HG02610 (cell line): ENCODE measurements at regions not wholly inside any gene's neighbourhood (a gene's known extent, or its start where the extent isn't known, plus 50 kb on each side); places are given as distances from the start of the nearest gene placed in this dataset.
A peak's percentile ranks its signal among the peaks of the same experiment; 100 is the strongest.

ENCODE experiments used
- ATAC-seq: cut with Tn5 transposase; IDR thresholded peaks from one replicate; pipeline ENCODE4 v1.9.1; 2021; ENCODE audit warnings: mild to moderate bottlenecking, moderate library complexity; ENCODE audit not compliant: unreplicated experiment

DNA sequence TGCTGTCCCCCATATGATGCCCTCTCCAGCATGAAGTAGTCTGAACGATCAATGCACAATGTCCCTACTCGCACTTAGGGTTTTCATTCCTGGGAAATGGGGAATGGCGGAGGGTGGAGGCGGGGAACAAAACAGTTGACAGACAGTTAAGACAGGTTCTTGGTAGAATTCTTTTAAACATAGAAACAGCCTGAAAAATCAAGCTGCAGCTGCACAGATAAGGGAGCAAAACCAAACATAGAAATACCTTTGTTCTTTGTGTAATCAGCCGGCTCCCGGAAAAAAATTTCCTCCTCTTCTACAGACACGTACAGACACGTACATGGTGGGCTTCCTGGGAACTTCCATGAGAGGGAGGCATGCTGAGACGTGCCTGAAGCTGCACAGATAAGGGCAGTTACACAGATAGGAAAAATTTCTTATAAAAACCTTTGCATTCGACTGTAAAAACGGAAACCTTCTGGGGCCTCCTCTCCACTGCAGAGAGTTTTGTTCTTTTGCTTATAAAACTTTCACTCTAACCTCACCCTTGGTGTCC lies 662.4 kb upstream of the PTPRD start:
- ATAC-seq: no peak

DNA sequence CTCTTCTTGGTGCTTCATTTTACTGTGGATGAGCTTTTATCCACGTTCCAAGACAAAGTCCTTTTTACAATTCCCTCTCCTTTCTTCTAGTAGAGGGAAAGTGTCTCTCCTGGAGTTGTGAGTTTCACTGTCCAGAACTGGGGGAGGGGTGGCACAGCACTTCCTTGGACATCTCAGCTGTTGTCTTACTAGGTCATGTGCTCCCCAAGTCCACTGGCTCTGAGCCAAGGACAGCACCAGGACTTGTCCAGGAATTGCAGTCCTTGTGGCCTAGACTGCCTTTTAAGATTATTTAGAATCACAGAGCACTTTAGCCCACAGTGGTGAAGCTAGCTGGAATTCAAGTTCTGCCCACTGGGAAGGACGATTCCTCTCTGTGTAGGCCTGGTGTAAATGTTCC lies 700.2 kb upstream of the PTPRD start:
- ATAC-seq: no peak

DNA sequence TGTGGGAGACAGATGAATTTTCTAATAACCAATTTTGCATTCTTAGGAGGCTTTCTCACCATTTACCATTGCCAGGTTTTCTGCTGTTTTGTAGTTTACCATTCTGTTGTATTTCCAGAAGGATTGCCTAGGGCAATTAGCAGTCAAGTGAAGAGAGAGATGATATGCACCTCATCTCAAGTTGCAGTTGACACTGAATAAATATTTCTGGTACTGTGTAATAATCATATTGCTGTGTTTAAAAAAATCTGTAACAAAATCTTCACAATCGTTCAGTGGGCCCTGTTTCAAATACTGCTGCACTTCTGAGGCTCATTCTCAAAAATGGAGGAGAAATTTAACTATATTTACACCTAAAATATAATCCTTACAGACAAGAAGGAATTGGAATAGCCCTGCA lies 706.1 kb upstream of the PTPRD start:
- ATAC-seq: no peak

DNA sequence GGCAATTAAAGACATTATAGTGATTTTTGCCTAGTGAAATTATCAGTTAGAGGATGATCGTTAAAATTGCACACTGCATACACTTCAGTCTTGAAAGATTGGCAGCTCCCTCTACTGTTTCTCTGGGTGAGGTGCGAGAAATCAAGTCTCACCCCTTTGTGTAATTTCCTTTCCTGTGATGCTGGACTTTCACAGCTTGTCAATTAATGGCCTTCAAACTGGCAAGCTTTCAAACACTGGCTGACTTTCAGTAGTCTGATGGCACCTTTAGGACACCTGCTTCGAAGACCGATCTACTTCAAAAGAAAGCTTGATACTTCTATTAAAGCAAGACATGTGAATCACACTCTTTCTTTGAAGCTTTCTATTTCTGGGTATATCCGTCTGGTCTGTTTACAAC lies 706.7 kb upstream of the PTPRD start:
- peak; percentile 54 for ATAC-seq

DNA sequence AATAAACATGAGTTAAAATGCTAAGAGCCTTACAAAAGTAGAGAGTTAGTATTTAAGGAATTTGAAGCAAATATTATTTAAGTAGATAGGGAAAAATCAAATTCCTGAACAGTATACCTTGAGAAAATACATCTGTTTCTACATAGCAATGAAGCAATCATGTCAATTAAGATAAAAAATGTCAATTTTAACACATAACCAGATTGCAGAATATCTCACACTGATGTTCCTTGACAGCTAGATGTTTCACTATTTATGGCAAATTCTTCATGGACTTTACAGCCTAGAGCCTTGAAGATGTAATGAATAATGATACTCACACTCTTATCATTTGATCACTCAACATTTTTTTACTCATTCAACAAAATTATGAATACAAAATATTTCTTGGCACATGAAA lies 708.2 kb upstream of the PTPRD start:
- ATAC-seq: no peak

DNA sequence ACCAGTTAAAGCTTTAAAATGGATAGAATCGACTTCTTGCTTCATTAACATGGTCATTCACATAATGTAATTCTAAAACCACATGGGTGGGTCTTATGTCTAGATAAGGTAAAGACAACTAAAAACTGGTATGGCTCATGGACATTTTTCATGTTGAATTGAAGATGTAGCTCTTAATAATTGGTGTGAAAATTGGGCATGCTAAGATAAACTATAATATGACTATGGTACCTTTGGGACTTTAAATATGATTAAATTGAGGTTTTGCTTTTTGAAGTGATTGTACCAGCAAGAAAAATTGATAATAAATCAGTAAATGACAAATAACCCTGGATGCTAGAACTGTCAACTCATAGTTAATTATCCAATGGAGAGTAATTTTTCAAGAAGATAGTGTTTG lies 710.7 kb upstream of the PTPRD start:
- no peak for ATAC-seq

DNA sequence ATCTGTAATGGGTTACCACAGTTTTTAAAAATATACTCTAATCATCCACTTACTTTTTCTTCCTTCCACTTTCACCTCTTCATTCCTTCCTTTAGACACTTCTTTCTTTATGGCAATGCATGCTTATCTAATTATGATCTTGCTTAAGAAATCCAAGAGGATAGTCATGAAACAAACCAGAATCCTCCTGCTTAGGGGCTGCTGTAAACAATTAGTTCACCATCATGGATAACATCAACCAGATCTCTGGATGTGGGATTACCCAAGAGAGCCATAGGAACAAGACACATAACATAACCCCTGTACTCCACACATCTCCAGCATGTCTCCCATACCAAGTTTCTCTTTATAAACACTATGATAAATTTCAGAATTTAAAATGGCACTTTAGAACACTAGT lies 713.4 kb upstream of the PTPRD start:
- no peak for ATAC-seq

DNA sequence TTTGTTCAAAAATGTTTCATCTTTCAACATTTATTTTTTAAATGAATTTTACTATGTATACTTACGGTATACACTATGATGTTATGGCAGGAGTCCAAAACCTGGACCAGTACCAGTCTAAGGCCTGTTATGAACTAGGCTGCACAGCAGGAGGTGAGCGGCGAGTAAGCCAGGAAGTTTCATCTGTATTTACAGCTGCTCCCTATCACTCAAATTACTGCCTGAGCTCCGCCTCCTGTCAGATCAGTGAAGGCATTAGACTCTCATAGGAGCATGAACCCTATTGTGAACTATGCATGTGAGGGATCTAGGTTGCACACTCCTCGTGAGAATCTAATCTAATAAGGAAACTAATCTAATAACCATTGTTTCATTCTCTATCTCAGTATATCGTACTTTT lies 715.5 kb upstream of the PTPRD start:
- ATAC-seq: no peak

DNA sequence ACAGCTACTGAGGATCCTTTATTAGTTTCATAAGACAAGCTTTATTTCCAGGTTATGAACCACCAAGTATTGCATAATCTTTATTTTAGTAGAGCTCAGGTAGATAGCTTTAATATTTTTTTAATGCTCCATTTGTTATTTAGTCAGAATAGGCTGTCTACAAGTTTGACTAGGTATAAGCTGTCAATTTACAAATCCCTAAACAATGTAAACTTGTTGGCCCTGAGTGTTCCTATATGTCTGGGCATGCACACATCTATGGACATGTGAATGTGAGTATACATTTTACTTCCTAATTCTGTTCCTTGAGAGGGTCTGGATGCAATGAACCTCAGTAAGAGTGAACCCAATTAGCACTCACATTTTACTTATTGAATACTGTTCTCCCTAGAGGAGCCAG lies 722.2 kb upstream of the PTPRD start:
- no peak for ATAC-seq

DNA sequence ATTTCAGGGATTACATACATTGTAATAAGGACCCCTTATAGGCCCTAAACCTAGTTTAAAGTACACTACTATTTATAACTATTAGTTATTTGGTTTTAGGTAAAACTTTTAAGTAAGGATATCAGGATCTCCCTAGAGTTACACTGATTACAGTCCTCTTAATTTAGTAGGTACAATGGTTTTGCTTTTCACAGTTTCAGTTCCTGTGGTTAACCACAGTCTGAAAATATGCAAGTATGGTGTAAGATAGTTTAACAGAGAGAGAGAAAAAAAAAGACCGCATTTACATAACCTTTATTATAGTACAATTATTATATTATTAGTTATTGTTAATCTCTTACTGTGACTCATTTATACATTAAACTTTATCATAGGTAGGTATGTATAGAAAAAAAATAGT lies 725.3 kb upstream of the PTPRD start:
- ATAC-seq: peak; percentile 93

DNA sequence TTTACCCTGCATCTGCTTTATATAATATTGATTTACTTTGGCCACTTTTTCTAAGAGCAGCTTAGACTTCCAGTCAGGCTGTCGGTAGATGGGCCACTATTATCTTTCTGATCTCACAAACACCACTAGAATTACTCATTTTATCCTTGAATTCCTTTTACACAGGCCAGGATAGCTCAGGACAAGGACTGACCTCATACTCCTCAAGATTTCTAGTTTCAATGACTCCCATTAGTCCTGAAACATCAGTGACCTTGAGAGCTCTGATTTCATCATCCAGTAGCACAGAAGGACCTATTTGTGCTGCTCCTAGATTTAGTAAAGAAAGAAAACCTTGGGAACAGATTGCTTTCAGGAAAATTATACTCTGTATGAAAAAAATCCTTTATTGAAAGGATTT lies 727.9 kb upstream of the PTPRD start:
- no peak for ATAC-seq

DNA sequence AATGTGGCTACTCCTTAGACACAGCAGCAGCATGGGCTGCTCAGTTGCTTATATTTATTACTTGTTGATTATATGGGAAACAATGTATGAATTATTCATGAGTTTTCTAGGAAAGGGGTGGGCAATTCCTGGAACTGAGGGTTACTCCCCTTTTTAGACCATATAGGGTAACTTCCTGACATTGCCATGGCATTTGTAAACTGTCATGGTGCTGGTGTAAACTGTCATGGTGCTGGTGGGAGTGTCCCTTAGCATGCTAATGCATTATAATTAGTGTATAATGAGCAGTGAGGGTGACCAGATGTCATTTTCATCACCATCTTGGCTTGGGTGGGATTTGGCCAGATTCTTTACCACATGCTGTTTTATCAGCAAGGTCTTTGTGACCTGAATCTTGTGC lies 734.6 kb upstream of the PTPRD start:
- ATAC-seq: no peak

DNA sequence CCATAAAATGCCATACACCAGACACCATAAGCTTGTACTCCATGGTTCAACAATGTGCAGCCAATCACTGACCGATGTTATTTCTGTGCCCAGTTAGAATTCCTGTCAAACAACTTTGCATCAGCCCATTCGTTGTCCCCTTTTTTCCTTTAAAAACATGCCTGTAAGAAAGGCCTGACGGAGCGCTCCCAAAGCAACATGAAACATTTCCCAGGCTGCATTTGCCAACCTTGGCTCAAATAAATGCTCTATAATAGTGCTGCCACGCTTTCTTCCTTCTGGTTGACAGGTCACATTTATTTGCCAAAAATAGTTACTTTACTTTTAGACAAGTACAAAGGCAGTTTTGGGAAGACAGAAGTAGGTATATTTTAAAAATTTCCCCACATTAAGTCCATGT lies 735.6 kb upstream of the PTPRD start:
- no peak for ATAC-seq

DNA sequence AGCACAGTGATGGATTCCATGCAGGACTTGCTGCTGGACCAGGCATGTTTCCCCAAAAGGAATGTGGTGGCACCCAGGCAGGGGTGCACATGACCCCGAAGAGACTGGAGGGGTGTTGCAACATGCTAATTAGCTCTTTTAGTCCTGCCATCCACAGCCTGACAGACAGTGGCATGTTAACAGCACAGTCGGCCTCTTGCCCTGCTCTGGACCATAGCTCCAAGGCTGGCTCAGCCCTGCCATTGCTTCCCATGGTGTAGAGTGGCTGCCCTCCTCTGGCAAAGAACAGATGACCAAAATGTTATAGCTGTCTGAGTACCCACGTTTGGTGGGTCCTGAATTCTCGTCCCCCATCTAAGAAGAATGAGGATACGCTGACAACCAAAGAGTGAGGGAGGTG lies 736.4 kb upstream of the PTPRD start:
- ATAC-seq: no peak

DNA sequence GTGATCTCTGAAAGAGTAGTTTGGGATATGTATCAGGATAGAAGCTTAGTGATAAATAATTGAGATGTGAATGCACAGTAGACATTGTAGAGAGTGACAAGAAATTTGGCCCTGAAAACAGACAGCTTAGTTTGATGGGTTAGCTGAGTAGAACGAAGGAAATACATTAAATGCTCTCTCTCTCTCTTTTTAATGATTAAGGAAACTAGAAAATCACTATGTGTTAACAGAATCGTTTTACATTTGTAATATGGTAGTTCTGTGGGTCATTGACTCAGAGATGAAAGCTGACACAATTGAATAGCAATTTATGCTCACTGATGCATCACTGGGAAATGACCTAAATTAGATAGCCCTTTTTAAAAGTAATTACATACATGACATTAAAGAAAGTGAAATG lies 739.8 kb upstream of the PTPRD start:
- no peak for ATAC-seq

DNA sequence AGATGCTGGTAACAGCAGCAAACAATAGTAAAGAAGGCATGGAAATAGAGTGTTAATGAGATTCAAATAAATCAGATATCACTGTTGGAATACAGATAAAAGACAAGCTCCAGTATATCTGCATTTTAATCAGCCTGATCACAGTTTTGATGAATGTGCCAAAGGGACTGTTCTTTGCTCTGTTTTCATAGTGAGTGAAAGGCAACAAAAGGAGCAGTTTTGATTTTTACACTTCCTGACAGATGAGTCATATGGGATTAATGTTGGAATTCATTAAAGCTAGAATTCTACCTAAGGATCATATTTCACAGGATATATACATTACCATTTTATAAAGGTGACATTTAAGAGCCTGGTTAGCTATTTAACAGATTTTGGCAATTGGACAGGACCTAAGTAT lies 743.3 kb upstream of the PTPRD start:
- no peak for ATAC-seq

DNA sequence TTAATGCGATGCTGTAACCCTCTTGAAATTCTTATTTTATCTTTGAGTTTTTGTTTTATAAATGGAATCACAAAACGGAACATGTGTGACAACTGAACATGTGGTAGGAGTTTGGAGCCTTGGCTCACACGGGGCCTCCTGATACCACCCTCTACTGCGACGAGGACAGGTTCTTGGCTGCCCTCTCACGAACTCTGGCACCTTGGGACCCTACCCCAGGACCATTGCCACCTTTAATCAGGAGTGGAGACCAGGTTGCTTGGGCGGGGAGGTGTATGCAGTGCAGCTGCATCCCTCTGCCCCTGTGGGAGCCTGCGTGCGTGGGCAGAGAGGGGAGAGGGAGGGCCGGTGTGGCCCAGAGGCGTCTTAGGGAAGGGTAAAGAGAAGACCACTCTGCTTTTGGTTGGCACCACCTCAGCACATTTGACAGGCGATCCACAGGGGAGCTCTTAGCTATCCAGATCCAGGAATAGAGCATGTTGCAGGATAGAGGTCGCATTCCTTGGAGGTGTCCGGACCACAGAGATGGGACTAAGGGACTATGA lies 753.9 kb upstream of the PTPRD start:
- no peak for ATAC-seq

DNA sequence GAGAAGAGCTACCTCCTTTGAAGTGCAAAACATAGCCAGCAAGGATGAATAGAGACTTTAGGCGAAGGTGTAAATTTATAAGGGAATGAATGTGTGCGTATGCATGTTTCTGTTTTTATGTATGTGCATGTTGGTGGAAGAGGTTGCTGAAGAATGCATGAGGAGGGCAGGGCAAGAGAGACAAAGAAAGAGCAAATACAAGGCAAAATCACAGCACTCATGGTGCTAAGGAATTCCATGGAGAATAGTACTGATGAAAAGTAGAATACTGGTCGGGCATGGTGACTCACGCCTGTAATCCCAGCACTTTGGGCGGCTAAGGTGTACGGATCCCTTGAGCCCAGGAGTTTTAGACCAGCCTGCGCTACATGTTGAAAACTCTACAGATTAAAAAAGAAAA lies 762.1 kb upstream of the PTPRD start:
- no peak for ATAC-seq

DNA sequence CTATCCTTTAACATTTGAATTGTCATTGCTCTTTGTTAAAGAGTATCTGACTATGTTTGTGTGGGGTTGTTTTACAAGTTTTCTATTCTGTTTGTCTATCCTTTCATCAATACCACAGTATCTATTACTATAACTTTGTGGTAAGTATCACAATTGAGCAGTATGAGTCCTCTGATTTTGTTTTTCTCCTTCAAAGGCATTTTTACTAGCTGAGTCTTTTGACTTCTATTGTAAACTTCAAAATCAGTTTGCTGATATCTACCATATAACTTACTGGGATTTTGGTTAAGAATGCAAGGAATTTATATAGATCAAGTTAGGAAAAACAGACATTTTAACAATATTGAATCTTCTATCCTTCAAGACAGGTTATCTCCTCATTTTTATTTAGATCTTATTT lies 789.8 kb upstream of the PTPRD start:
- ATAC-seq: no peak

DNA sequence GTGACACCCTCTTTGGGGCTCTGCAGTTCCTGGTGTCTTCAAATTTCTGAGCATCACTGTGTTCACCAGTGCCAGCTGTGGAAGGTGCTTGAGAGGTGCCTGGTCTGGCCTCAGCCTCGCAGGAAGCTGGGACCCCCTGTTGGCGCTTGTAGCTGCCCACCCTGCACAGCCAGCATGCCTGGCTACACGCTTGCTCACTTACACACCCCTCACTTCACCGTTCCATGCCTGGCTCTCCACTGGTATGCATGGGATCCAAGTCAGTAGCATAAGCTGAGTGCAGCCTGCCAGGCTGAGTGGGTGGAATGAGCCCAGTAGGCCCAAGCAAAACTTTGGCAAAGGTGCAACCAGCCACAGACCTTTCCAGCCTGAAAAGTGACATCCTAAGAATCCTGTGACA lies 801.4 kb upstream of the PTPRD start:
- no peak for ATAC-seq

DNA sequence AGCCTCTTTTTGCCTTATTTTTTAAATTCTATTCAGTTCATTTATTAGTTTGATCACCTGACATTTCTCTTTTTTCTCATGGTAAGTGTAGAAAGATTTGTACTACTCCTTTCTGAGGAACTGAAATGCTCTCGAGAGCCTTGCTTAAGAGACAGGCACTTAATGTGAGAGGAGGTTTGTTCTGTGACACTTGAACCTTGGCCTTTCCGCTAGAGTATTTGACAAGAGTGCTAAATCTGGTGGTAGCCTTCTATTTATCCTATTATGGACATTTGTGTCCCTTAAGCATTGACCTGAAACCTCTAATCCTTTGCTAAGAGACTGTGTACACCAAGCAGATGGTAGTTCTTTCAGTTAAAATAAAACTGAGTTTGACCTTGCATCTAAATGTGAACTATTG lies 805.0 kb upstream of the PTPRD start:
- no peak for ATAC-seq

DNA sequence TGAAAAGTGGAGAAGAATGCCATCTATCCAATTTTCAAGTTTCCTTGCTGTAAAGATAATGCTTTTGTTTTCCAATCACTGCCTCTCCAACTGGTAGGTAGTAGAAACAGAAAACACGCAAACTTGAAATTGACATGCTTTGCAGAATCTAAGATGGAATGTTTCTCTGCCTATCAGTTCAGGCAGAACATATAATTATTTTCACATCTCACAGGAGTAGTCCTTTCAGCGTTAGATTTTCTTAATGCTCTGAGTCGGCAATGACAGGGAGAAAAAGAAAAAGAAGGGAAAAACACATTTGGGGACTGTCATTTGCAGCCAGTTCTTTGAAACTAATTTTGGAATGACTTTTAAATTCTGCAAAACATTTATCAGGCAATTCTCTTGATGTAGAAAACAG lies 818.7 kb upstream of the PTPRD start:
- no peak for ATAC-seq

DNA sequence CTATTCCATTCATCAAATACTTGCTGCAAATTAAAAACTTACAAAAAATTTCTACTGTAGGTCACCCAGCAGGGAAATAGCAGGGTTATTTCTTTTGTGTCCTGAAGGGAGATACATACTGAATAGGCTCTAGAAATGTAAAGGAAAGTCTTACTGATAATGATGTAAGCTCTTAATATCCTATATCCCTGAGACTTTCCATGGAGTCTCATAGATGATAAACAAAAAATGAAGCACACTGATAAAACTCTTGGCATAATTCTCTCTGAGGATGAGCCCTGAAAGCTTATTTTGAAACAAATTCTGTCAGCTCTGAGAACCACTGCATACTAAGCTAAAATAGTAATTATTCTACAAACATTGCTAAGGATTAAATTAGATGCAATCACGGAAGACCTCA lies 819.6 kb upstream of the PTPRD start:
- no peak for ATAC-seq

DNA sequence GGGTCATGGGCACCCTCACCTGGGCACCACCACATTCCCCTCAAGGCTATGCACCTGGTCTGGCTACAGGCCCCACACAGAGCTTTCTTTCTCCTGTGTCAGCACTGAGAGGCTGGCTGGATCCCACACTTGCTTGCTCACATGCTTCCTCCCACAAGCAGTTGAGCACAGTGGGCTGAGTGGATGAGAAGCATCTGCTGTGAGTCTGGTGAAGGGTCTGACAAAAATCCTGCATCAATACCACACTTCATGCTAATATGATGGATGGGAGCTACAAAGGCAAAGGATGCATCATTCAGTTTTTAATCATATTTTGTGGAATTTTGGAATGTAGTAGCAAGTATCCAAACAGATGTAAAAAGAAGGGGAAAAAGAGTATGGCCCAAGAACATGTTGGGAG lies 830.8 kb upstream of the PTPRD start:
- ATAC-seq: no peak
